PC-9 (cell line): ENCODE measurements at regions not wholly inside any gene's neighbourhood (a gene's known extent, or its start where the extent isn't known, plus 50 kb on each side); places are given as distances from the start of the nearest gene placed in this dataset.

Source experiments
- CTCF ChIP-seq: fragments of 200-600 bp; sonication (generic); conservative IDR thresholded peaks from 2 replicates; pipeline ENCODE4 v1.6.1; 2017; ENCODE audit warnings: mixed run types, antibody characterized with exemption, mild to moderate bottlenecking, moderate library complexity
- EZH2 ChIP-seq: fragments of 200-600 bp; sonication (generic); IDR thresholded peaks from 2 replicates; pipeline ENCODE4 v1.8.0; 2017; ENCODE audit warnings: antibody characterized with exemption, low read depth

- TF ChIP-seq EZH2 (no peak), CTCF (no peak)
Observed at GRCh38 chr4:126778348-126778747, 854.4 kb upstream of the INTU start.
